ENCODE measurements at regions not wholly inside any gene's neighbourhood (a gene's known extent, or its start where the extent isn't known, plus 50 kb on each side); places are given as distances from the start of the nearest gene placed in this dataset.

GRCh38 chr15:69903470-69904469 is 193.9 kb downstream of the TLE3 start:
- Histone ChIP-seq H3K4me3 (ENCODE audit: low read depth, low read length) (no peak overlapping the region), H3K27me3 (ENCODE audit: insufficient read depth, low read depth, severe bottlenecking) (no peaks in the 10 kb centered on the region), H3K36me3 (no peaks in the 10 kb centered on the region), H3K27ac (no peak overlapping the region), H3K9me3 (ENCODE audit: severe bottlenecking) (no peaks in the 10 kb centered on the region)
- TF ChIP-seq CTCF (IDR thresholded peaks at IDR 0.05; ENCODE audit: low read depth, low read length), result no peak
- DNase-seq, result no peak

GRCh38 chr15:69906256-69907185 is 191.2 kb downstream of the TLE3 start:
- TF ChIP-seq CTCF (IDR thresholded peaks at IDR 0.05; ENCODE audit: low read depth, low read length), result no peak
- H3K9me3 ChIP-seq (ENCODE audit: severe bottlenecking), result no peaks in the 10 kb centered on the region
- H3K27me3 ChIP-seq (ENCODE audit: insufficient read depth, low read depth, severe bottlenecking), result no peaks in the 10 kb centered on the region
- no peak overlapping the region for H3K4me3 ChIP-seq (ENCODE audit: low read depth, low read length)
- DNase-seq, result no peak
- H3K27ac ChIP-seq, result no peak overlapping the region
- H3K36me3 ChIP-seq, result no peaks in the 10 kb centered on the region

- Histone ChIP-seq H3K27me3 (ENCODE audit: insufficient read depth, low read depth, severe bottlenecking) (no peaks in the 10 kb centered on the region), H3K36me3 (no peaks in the 10 kb centered on the region), H3K9me3 (ENCODE audit: severe bottlenecking) (no peaks in the 10 kb centered on the region), H3K4me3 (ENCODE audit: low read depth, low read length) (no peak overlapping the region), H3K27ac (no peak overlapping the region)
- no peak for DNase-seq
- no peak for TF ChIP-seq CTCF (IDR thresholded peaks at IDR 0.05; ENCODE audit: low read depth, low read length)
These were observed 189.7 kb downstream of the TLE3 start for GRCh38 chr15:69908060-69908459.

GRCh38 chr15:69908590-69909420 is 188.9 kb downstream of the TLE3 start:
- no peak for TF ChIP-seq CTCF (IDR thresholded peaks at IDR 0.05; ENCODE audit: low read depth, low read length)
- H3K27me3 ChIP-seq (ENCODE audit: insufficient read depth, low read depth, severe bottlenecking), result no peaks in the 10 kb centered on the region
- DNase-seq, result no peak
- no peaks in the 10 kb centered on the region for H3K36me3 ChIP-seq
- H3K9me3 ChIP-seq (ENCODE audit: severe bottlenecking), result no peaks in the 10 kb centered on the region
- H3K4me3 ChIP-seq (ENCODE audit: low read depth, low read length), result no peak overlapping the region
- no peak overlapping the region for H3K27ac ChIP-seq

- no peak for DNase-seq
- TF ChIP-seq CTCF (IDR thresholded peaks at IDR 0.05; ENCODE audit: low read depth, low read length), result no peak
- no peaks in the 10 kb centered on the region for H3K27me3 ChIP-seq (ENCODE audit: insufficient read depth, low read depth, severe bottlenecking)
- H3K4me3 ChIP-seq (ENCODE audit: low read depth, low read length), result no peak overlapping the region
- H3K27ac ChIP-seq, result no peak overlapping the region
- no peaks in the 10 kb centered on the region for H3K36me3 ChIP-seq
- no peaks in the 10 kb centered on the region for H3K9me3 ChIP-seq (ENCODE audit: severe bottlenecking)
These were observed 187.8 kb downstream of the TLE3 start for GRCh38 chr15:69909719-69910444.

Data from WERI-Rb-1 (cell line).